ENCODE measurements at regions not wholly inside any gene's neighbourhood (a gene's known extent, or its start where the extent isn't known, plus 50 kb on each side); places are given as distances from the start of the nearest gene placed in this dataset.
A peak's percentile ranks its signal among the peaks of the same experiment; 100 is the strongest.

DNA sequence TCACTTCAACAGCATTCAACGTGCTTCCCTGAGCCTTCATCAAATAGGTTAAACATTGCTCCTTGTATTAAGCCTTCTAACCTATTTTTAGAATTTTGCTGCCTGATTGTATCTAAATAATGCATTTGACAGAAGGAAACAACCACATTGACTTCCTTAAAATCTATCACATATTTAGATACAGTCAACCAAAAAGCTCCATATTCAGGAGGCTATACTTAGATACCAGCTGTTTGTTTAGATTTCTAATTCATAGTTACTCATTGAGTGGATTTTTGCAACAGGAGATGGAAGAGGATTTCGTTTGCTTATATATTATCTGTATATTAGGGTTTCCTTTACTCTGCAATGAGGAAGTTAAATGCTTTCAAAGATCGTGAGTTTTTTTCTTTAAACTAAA is 241.1 kb upstream of the PPP1R2C start:
- no peaks in the 10 kb centered on the region for H3K27me3 ChIP-seq (ENCODE audit: control insufficient read depth, insufficient read depth, low read length)
- no peak for ATAC-seq (ENCODE audit: low read depth in 2 of 2)
- H3K36me3 ChIP-seq (ENCODE audit: control insufficient read depth, insufficient read depth, low read length), result no peaks in the 10 kb centered on the region
- Mint-ChIP-seq H3K36me3 (peaks cover 5% of the 10 kb centered on the region), H3K4me3 (no peak overlapping the region), H3K9me3 (peaks cover 0 to 14% (median 3%) of the 10 kb centered on the region in 7 donors), H3K27ac (no peak overlapping the region), H3K27me3 (no peaks in the 10 kb centered on the region), H3K4me1 (peaks cover 0 to 7% (median 3%) of the 10 kb centered on the region in 4 donors)
- no peak overlapping the region for H3K27ac ChIP-seq (ENCODE audit: insufficient read depth, low read length, poor library complexity, severe bottlenecking)
- no peak for DNase-seq
- H3K4me1 ChIP-seq (ENCODE audit: control insufficient read depth, insufficient read depth, low read length, poor library complexity, severe bottlenecking), result no peaks in the 10 kb centered on the region
- H3K4me3 ChIP-seq (ENCODE audit: low read depth, low read length), result no peak overlapping the region
- H3K9me3 ChIP-seq (ENCODE audit: control insufficient read depth in 2 of 2, low read length in 2 of 2), result peaks cover 0 to 1% of the 10 kb centered on the region in 2 experiments

DNA sequence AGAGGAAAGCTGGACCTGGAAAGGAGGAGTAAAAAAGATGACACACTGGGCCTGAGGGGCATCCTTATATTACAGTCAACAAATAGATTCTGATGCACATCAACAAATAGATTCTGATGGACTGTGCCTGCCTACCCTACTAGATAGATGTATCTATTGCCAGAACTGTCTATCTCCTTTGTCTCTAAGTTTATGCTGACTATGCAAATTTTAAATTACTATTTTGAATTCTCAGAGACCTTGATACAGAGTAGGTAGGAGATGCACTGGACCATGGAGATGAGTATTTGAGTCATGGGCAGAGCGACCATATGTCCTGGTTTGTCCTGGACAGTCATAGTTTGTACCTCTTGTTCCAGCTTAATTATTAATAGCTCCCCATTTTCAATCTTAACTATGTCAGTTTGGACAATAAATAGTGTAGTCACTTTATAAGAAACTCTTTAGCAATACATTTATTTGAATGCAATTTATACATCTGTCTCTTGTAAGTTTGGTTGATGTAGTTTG is 247.9 kb upstream of the PPP1R2C start:
- Mint-ChIP-seq H3K27ac (no peak overlapping the region), H3K27me3 (no peaks in the 10 kb centered on the region), H3K4me3 (no peak overlapping the region), H3K36me3 (peaks cover 17% of the 10 kb centered on the region), H3K4me1 (no peaks in the 10 kb centered on the region), H3K9me3 (peaks cover 0 to 36% (median 3%) of the 10 kb centered on the region in 7 donors)
- Histone ChIP-seq H3K36me3 (ENCODE audit: control insufficient read depth, insufficient read depth, low read length) (no peaks in the 10 kb centered on the region), H3K4me3 (ENCODE audit: low read depth, low read length) (no peak overlapping the region), H3K4me1 (ENCODE audit: control insufficient read depth, insufficient read depth, low read length, poor library complexity, severe bottlenecking) (no peaks in the 10 kb centered on the region), H3K9me3 (ENCODE audit: control insufficient read depth in 2 of 2, low read length in 2 of 2) (peaks cover 7 to 8% of the 10 kb centered on the region in 2 experiments), H3K27ac (ENCODE audit: insufficient read depth, low read length, poor library complexity, severe bottlenecking) (no peak overlapping the region), H3K27me3 (ENCODE audit: control insufficient read depth, insufficient read depth, low read length) (no peaks in the 10 kb centered on the region)
- DNase-seq (no peak), ATAC-seq (ENCODE audit: low read depth in 2 of 2) (no peak)

DNA sequence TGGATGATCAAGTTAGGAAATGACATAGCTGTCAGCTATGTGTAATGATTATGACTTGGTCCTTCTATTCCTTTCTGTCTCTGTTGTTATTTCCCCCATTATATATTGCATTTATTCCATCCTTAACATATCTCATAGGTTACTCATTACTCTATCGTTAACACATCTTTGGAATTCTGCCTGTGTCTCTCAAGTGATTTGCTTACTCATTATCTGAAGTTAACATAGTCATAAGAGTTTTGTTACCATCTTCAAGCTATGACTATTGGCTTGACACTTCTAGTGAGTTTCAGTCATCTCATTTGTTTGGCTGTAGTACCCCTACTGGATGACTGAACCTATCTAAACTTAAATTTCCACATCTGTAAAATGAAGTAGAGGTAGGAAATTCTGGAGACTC is 286.1 kb upstream of the PPP1R2C start:
- no peaks in the 10 kb centered on the region for H3K27me3 ChIP-seq (ENCODE audit: control insufficient read depth, insufficient read depth, low read length)
- no peaks in the 10 kb centered on the region for H3K9me3 ChIP-seq (ENCODE audit: control insufficient read depth in 2 of 2, low read length in 2 of 2)
- H3K4me1 ChIP-seq (ENCODE audit: control insufficient read depth, insufficient read depth, low read length, poor library complexity, severe bottlenecking), result no peaks in the 10 kb centered on the region
- Mint-ChIP-seq H3K36me3 (no peaks in the 10 kb centered on the region), H3K27me3 (no peaks in the 10 kb centered on the region), H3K4me1 (peaks cover 0 to 7% (median 6%) of the 10 kb centered on the region in 4 donors), H3K9me3 (peaks cover 0 to 7% (median 2%) of the 10 kb centered on the region in 7 donors), H3K4me3 (no peak overlapping the region), H3K27ac (no peak overlapping the region)
- no peaks in the 10 kb centered on the region for H3K36me3 ChIP-seq (ENCODE audit: control insufficient read depth, insufficient read depth, low read length)
- no peak overlapping the region for H3K4me3 ChIP-seq (ENCODE audit: low read depth, low read length)
- H3K27ac ChIP-seq (ENCODE audit: insufficient read depth, low read length, poor library complexity, severe bottlenecking), result no peak overlapping the region
- ATAC-seq (ENCODE audit: low read depth in 2 of 2) (no peak), DNase-seq (no peak)

DNA sequence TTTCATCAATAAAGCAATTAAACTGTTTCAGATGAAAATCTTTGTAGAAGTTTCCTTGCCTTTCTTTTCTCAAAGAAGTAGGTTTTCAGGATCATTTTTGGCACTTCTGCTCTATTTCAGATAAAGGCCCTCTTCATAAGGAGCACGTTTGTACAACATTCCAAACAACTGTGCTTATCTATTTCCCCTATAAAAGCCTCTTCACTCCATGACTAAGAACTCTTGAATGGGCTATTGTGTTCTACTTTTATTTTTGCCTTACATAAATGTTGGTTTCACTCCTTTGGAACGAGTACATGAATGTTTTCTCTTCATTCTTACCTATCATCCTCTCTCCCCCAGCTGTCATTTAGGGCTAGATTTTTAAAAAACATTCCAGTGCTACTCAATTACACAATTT is 288.0 kb upstream of the PPP1R2C start:
- H3K27ac Mint-ChIP-seq, result peak overlapping the region in 1 of 3 donors; percentile 33
- no peaks in the 10 kb centered on the region for H3K27me3 Mint-ChIP-seq
- H3K27ac ChIP-seq (ENCODE audit: insufficient read depth, low read length, poor library complexity, severe bottlenecking), result no peak overlapping the region
- peaks cover 0 to 2% (median under 1%) of the 10 kb centered on the region in 4 donors for H3K4me1 Mint-ChIP-seq
- H3K9me3 ChIP-seq (ENCODE audit: control insufficient read depth in 2 of 2, low read length in 2 of 2), result no peaks in the 10 kb centered on the region
- H3K36me3 ChIP-seq (ENCODE audit: control insufficient read depth, insufficient read depth, low read length), result no peaks in the 10 kb centered on the region
- no peak overlapping the region for H3K4me3 ChIP-seq (ENCODE audit: low read depth, low read length)
- H3K4me3 Mint-ChIP-seq, result no peak overlapping the region
- no peak for DNase-seq
- H3K36me3 Mint-ChIP-seq, result no peaks in the 10 kb centered on the region
- peaks cover 0 to 9% (median 2%) of the 10 kb centered on the region in 7 donors for H3K9me3 Mint-ChIP-seq
- H3K4me1 ChIP-seq (ENCODE audit: control insufficient read depth, insufficient read depth, low read length, poor library complexity, severe bottlenecking), result no peaks in the 10 kb centered on the region
- H3K27me3 ChIP-seq (ENCODE audit: control insufficient read depth, insufficient read depth, low read length), result no peaks in the 10 kb centered on the region
- ATAC-seq (ENCODE audit: low read depth in 2 of 2), result no peak

DNA sequence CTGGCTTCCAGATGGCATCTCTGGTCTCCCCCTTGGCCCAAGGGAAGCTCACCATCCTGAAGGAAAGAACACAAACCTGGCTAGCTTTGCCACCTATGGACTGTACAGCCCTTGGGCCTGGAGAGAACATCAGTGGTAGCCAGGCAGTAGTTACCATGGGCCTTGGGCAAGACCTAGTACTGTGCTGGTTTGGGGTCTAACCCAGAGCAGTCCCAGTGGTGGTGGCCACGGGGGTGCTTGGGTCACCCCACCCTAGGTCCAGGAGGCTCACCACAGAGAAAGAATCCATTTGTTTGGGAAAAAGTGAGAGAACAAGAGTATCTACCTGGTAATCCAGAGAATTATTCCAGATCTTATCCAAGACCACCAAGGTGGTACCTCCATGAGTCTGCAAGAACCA is 290.7 kb upstream of the PPP1R2C start:
- no peak overlapping the region for H3K27ac Mint-ChIP-seq

DNA sequence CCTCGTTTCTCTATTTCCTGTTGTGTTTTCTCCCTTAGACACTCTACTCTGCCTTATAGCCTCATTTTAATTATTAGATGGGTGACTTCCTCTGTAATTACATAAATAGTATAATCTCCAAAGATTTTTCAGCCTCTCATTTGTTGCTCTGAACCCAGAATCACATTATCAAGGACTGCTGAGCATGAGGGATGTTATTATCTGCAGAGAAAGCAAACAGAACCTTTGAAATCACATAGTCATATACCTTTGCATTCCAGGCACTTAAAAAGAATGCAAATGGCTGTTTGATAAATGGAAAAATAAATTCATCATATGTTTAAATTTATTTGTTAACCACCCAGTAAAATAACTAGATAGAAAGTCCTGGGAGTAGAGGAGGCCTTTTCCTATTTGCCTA is 305.1 kb upstream of the PPP1R2C start:
- Mint-ChIP-seq H3K4me3 (no peak overlapping the region), H3K27ac (no peak overlapping the region), H3K36me3 (peaks cover 4% of the 10 kb centered on the region), H3K9me3 (peaks cover 0 to 10% (median 4%) of the 10 kb centered on the region in 7 donors), H3K27me3 (peaks cover 4% of the 10 kb centered on the region), H3K4me1 (peaks cover 0 to 6% (median 4%) of the 10 kb centered on the region in 4 donors)
- Histone ChIP-seq H3K9me3 (ENCODE audit: control insufficient read depth in 2 of 2, low read length in 2 of 2) (no peaks in the 10 kb centered on the region), H3K36me3 (ENCODE audit: control insufficient read depth, insufficient read depth, low read length) (no peaks in the 10 kb centered on the region), H3K4me1 (ENCODE audit: control insufficient read depth, insufficient read depth, low read length, poor library complexity, severe bottlenecking) (no peaks in the 10 kb centered on the region), H3K4me3 (ENCODE audit: low read depth, low read length) (no peak overlapping the region), H3K27ac (ENCODE audit: insufficient read depth, low read length, poor library complexity, severe bottlenecking) (no peak overlapping the region), H3K27me3 (ENCODE audit: control insufficient read depth, insufficient read depth, low read length) (no peaks in the 10 kb centered on the region)
- ATAC-seq (ENCODE audit: low read depth in 2 of 2) (no peak), DNase-seq (no peak)

More for the DNA sequence above, 290.7 kb upstream of the PPP1R2C start:
- Mint-ChIP-seq H3K9me3 (peaks cover 0 to 5% (median 3%) of the 10 kb centered on the region in 7 donors), H3K4me3 (no peak overlapping the region), H3K27me3 (no peaks in the 10 kb centered on the region), H3K36me3 (no peaks in the 10 kb centered on the region), H3K4me1 (peaks cover 0 to 2% (median 0%) of the 10 kb centered on the region in 4 donors)
- ATAC-seq (ENCODE audit: low read depth in 2 of 2) (no peak), DNase-seq (no peak)
- no peaks in the 10 kb centered on the region for H3K9me3 ChIP-seq (ENCODE audit: control insufficient read depth in 2 of 2, low read length in 2 of 2)
- H3K36me3 ChIP-seq (ENCODE audit: control insufficient read depth, insufficient read depth, low read length), result no peaks in the 10 kb centered on the region
- H3K4me1 ChIP-seq (ENCODE audit: control insufficient read depth, insufficient read depth, low read length, poor library complexity, severe bottlenecking), result no peaks in the 10 kb centered on the region
- no peaks in the 10 kb centered on the region for H3K27me3 ChIP-seq (ENCODE audit: control insufficient read depth, insufficient read depth, low read length)
- H3K27ac ChIP-seq (ENCODE audit: insufficient read depth, low read length, poor library complexity, severe bottlenecking), result no peak overlapping the region
- no peak overlapping the region for H3K4me3 ChIP-seq (ENCODE audit: low read depth, low read length)

DNA sequence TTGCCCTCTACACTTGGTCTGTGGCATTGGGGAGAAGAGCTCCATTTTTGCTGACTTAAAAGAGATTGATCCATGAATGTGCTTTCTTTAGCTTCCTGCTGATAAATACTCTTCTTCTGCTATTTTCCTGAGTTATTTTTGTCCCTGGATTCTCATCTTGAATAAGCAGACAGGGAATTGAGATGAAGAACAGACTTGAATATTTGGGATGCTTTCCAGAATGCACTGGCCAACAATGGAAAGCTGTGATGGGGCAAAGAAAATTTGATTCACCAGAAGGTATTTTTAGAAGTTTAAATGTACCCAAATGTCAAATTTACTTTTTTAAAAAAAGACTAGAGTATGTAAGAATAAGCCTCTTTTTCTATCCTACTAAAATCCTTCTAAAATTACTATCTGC is 309.9 kb upstream of the PPP1R2C start:
- no peak overlapping the region for H3K4me3 ChIP-seq (ENCODE audit: low read depth, low read length)
- ATAC-seq (ENCODE audit: low read depth in 2 of 2) (no peak), DNase-seq (no peak)
- Mint-ChIP-seq H3K27ac (no peak overlapping the region), H3K36me3 (peaks cover 4% of the 10 kb centered on the region), H3K27me3 (peaks cover 4% of the 10 kb centered on the region), H3K4me3 (no peak overlapping the region), H3K9me3 (peaks cover 0 to 9% (median 4%) of the 10 kb centered on the region in 7 donors), H3K4me1 (peaks cover 0 to 8% (median 5%) of the 10 kb centered on the region in 4 donors)
- H3K36me3 ChIP-seq (ENCODE audit: control insufficient read depth, insufficient read depth, low read length), result no peaks in the 10 kb centered on the region
- no peaks in the 10 kb centered on the region for H3K4me1 ChIP-seq (ENCODE audit: control insufficient read depth, insufficient read depth, low read length, poor library complexity, severe bottlenecking)
- H3K9me3 ChIP-seq (ENCODE audit: control insufficient read depth in 2 of 2, low read length in 2 of 2), result no peaks in the 10 kb centered on the region
- no peaks in the 10 kb centered on the region for H3K27me3 ChIP-seq (ENCODE audit: control insufficient read depth, insufficient read depth, low read length)
- no peak overlapping the region for H3K27ac ChIP-seq (ENCODE audit: insufficient read depth, low read length, poor library complexity, severe bottlenecking)

DNA sequence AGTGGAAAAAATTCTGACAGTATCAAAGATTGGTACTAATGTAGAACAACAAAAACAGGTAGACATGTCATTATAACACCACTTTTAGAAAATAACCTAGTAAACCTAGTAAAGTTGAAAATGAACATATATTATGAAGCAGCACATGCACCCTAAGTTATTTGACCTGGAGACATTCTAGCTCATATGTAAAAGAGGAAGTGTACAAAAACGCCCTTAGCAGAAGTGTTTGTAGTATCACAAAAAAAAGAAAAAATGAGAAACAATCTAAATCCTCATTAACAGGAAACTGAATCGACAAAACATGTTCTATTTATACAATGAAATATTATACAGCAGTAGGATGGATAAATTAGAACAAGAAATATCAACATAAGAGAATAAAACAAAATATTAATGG is 318.9 kb upstream of the PPP1R2C start:
- Mint-ChIP-seq H3K4me3 (peak overlapping the region in 1 of 4 donors; percentile 7), H3K27ac (no peak overlapping the region)

More for the DNA sequence above, 318.9 kb upstream of the PPP1R2C start:
- Histone ChIP-seq H3K36me3 (ENCODE audit: control insufficient read depth, insufficient read depth, low read length) (no peaks in the 10 kb centered on the region), H3K4me3 (ENCODE audit: low read depth, low read length) (no peak overlapping the region), H3K27me3 (ENCODE audit: control insufficient read depth, insufficient read depth, low read length) (no peaks in the 10 kb centered on the region), H3K9me3 (ENCODE audit: control insufficient read depth in 2 of 2, low read length in 2 of 2) (no peaks in the 10 kb centered on the region), H3K27ac (ENCODE audit: insufficient read depth, low read length, poor library complexity, severe bottlenecking) (no peak overlapping the region), H3K4me1 (ENCODE audit: control insufficient read depth, insufficient read depth, low read length, poor library complexity, severe bottlenecking) (peaks cover 2% of the 10 kb centered on the region)
- ATAC-seq (ENCODE audit: low read depth in 2 of 2), result no peak
- peak in 1 of 3 donors; percentile 7 for DNase-seq
- Mint-ChIP-seq H3K36me3 (no peaks in the 10 kb centered on the region), H3K27me3 (peaks cover 4% of the 10 kb centered on the region), H3K4me1 (peaks cover 0 to 10% (median 7%) of the 10 kb centered on the region in 4 donors), H3K9me3 (peaks cover 0 to 1% (median 0%) of the 10 kb centered on the region in 7 donors)
